ENCODE measurements at regions not wholly inside any gene's neighbourhood (a gene's known extent, or its start where the extent isn't known, plus 50 kb on each side); places are given as distances from the start of the nearest gene placed in this dataset.

DNA sequence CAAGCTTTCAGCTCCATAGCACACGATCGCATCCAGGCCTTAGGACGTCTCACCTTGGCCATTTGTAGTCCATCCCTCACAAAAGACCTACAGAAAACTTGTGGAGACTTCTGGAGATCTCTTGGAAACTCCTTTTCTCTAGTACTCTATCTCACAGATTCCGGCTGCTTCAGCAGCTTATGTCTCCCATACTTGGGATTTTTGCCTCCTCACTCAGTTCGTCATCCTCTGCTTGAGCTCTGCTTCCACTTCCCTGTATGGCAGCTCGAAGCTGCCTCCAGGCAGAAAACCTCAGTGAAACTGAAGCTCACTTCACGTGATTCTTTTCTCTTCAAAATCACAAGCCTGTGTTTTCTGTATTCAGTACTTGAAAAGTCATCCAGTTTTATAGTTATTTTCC is 178.7 kb upstream of the GDF10 start:
- no peak overlapping the region for H3K27ac ChIP-seq
- H3K4me1 ChIP-seq, result no peaks in the 10 kb centered on the region
- intact Hi-C loops (cut with DNase I), result no loop called here
- DNase-seq, result no peak
- no peak overlapping the region for H3K4me3 ChIP-seq
- no peaks in the 10 kb centered on the region for H3K27me3 ChIP-seq (ENCODE audit: low read depth)
- no peaks in the 10 kb centered on the region for H3K36me3 ChIP-seq
- TF ChIP-seq, protein P1, sequence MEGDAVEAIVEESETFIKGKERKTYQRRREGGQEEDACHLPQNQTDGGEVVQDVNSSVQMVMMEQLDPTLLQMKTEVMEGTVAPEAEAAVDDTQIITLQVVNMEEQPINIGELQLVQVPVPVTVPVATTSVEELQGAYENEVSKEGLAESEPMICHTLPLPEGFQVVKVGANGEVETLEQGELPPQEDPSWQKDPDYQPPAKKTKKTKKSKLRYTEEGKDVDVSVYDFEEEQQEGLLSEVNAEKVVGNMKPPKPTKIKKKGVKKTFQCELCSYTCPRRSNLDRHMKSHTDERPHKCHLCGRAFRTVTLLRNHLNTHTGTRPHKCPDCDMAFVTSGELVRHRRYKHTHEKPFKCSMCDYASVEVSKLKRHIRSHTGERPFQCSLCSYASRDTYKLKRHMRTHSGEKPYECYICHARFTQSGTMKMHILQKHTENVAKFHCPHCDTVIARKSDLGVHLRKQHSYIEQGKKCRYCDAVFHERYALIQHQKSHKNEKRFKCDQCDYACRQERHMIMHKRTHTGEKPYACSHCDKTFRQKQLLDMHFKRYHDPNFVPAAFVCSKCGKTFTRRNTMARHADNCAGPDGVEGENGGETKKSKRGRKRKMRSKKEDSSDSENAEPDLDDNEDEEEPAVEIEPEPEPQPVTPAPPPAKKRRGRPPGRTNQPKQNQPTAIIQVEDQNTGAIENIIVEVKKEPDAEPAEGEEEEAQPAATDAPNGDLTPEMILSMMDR (IDR thresholded peaks at IDR 0.05), result no peak
- no peak for ATAC-seq
- H3K9me3 ChIP-seq, result no peaks in the 10 kb centered on the region

DNA sequence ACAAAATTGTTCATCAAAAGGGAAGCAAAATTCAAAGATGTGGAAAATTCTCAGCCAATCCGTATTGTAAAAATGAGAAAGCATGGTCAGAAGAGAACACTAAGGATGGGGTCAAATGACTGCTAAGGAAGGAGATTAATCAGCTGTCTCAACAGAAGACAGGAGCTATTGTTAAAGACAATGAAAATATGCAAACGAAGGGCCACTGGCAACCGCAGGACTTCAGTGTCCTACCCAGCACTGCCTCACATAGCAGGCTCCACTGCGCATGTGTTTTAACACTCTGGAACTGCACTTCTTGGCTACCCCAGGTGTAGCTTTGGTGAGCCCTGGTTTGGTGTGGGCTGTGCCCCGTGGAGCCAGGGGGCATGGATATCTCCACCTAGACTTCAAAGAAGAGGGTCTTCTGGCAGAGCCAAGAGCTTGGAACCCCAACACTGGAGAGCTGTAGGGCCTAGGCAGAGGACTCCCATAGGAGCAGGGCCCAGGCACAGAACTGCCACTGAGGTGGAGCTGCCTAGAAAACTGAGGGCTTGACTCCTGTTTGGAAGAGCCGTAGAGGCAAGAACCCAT is 176.2 kb upstream of the GDF10 start:
- Histone ChIP-seq H3K36me3 (no peaks in the 10 kb centered on the region), H3K27me3 (ENCODE audit: low read depth) (no peaks in the 10 kb centered on the region), H3K4me1 (no peaks in the 10 kb centered on the region), H3K27ac (no peak overlapping the region), H3K9me3 (no peaks in the 10 kb centered on the region), H3K4me3 (no peak overlapping the region)
- intact Hi-C loops (cut with DNase I), result no loop called here
- no peak for ATAC-seq
- no peak for DNase-seq
- TF ChIP-seq, protein P1 (IDR thresholded peaks at IDR 0.05), result no peak

GRCh38 chr10:47127188-47127785 is 172.7 kb upstream of the GDF10 start:
- H3K36me3 ChIP-seq, result no peaks in the 10 kb centered on the region
- no peak overlapping the region for H3K4me3 ChIP-seq
- ATAC-seq (no peak), DNase-seq (no peak)
- H3K9me3 ChIP-seq, result no peaks in the 10 kb centered on the region
- intact Hi-C loops (cut with DNase I), result no loop called here
- H3K27me3 ChIP-seq (ENCODE audit: low read depth), result no peaks in the 10 kb centered on the region
- no peak overlapping the region for H3K27ac ChIP-seq
- no peaks in the 10 kb centered on the region for H3K4me1 ChIP-seq
- TF ChIP-seq, protein P1 (IDR thresholded peaks at IDR 0.05), result no peak

DNA sequence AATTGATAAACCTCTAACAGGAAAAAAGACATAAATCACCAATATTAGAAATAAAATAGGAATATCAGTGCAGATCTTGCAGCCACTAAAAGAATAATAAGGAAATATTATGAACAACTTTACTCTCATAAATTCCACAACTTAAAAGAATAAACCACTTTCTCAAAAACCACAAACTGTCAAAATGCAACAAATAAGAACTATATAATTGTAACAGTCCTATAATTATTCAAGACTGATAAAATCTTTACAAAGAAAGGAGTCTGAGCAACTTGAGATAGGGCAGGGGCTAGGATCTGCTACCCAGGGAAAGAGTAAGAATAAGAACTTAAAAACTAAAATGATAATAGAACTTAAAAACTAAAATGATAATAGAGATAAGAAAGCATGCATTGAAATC is 169.5 kb upstream of the GDF10 start:
- Histone ChIP-seq H3K27me3 (ENCODE audit: low read depth) (no peaks in the 10 kb centered on the region), H3K36me3 (no peaks in the 10 kb centered on the region), H3K27ac (no peak overlapping the region), H3K9me3 (no peaks in the 10 kb centered on the region), H3K4me1 (no peaks in the 10 kb centered on the region), H3K4me3 (no peak overlapping the region)
- TF ChIP-seq, protein P1 (IDR thresholded peaks at IDR 0.05), result no peak
- DNase-seq (no peak), ATAC-seq (no peak)
- intact Hi-C loops (cut with DNase I), result no loop called here

GRCh38 chr10:47133871-47134570 is 166.0 kb upstream of the GDF10 start:
- Histone ChIP-seq H3K4me1 (no peaks in the 10 kb centered on the region), H3K36me3 (no peaks in the 10 kb centered on the region), H3K9me3 (no peaks in the 10 kb centered on the region), H3K27ac (peak overlapping the region; percentile 5), H3K4me3 (no peak overlapping the region), H3K27me3 (ENCODE audit: low read depth) (no peaks in the 10 kb centered on the region)
- TF ChIP-seq, protein P1 (IDR thresholded peaks at IDR 0.05), result no peak
- ATAC-seq (peak; percentile 57 to 87), DNase-seq (peak; percentile 66)
- intact Hi-C loops (cut with DNase I), result no loop called here
